ENCODE measurements at regions not wholly inside any gene's neighbourhood (a gene's known extent, or its start where the extent isn't known, plus 50 kb on each side); places are given as distances from the start of the nearest gene placed in this dataset.

GRCh38 chr10:62545160-62546066 is 171.2 kb downstream of the ZNF365 start:
- no peak overlapping the region for H3K27ac ChIP-seq
- no peaks in the 10 kb centered on the region for H3K4me1 ChIP-seq (ENCODE audit: control insufficient read depth in 1 of 2, insufficient read depth in 1 of 2, low read depth in 1 of 2, low read length in 1 of 2)
- no peaks in the 10 kb centered on the region for H3K9me3 ChIP-seq
- no peaks in the 10 kb centered on the region for H3K27me3 ChIP-seq
- no peaks in the 10 kb centered on the region for H3K36me3 ChIP-seq
- no peak overlapping the region for H3K4me3 ChIP-seq (ENCODE audit: low read depth in 1 of 2, low read length in 1 of 2)
- TF ChIP-seq CTCF (IDR thresholded peaks at IDR 0.05), result no peak

- Histone ChIP-seq H3K27ac (no peak overlapping the region), H3K36me3 (no peaks in the 10 kb centered on the region), H3K4me3 (ENCODE audit: low read depth in 1 of 2, low read length in 1 of 2) (no peak overlapping the region), H3K27me3 (peaks cover 19% of the 10 kb centered on the region), H3K9me3 (no peaks in the 10 kb centered on the region), H3K4me1 (ENCODE audit: control insufficient read depth in 1 of 2, insufficient read depth in 1 of 2, low read depth in 1 of 2, low read length in 1 of 2) (no peaks in the 10 kb centered on the region)
- no peak for TF ChIP-seq CTCF (IDR thresholded peaks at IDR 0.05)
These were observed 174.5 kb downstream of the ZNF365 start for GRCh38 chr10:62548686-62549085.

- no peak for TF ChIP-seq CTCF (IDR thresholded peaks at IDR 0.05)
- H3K27me3 ChIP-seq, result peaks cover 19% of the 10 kb centered on the region
- no peaks in the 10 kb centered on the region for H3K4me1 ChIP-seq (ENCODE audit: control insufficient read depth in 1 of 2, insufficient read depth in 1 of 2, low read depth in 1 of 2, low read length in 1 of 2)
- H3K27ac ChIP-seq, result no peak overlapping the region
- H3K9me3 ChIP-seq, result no peaks in the 10 kb centered on the region
- no peaks in the 10 kb centered on the region for H3K36me3 ChIP-seq
- H3K4me3 ChIP-seq (ENCODE audit: low read depth in 1 of 2, low read length in 1 of 2), result no peak overlapping the region
These were observed 176.0 kb downstream of the ZNF365 start for GRCh38 chr10:62550173-62550572.

GRCh38 chr10:62554632-62555199 is 180.5 kb downstream of the ZNF365 start:
- Histone ChIP-seq H3K27ac (no peak overlapping the region), H3K9me3 (no peaks in the 10 kb centered on the region), H3K27me3 (peaks cover 22% of the 10 kb centered on the region), H3K4me3 (ENCODE audit: low read depth in 1 of 2, low read length in 1 of 2) (no peak overlapping the region), H3K4me1 (ENCODE audit: control insufficient read depth in 1 of 2, insufficient read depth in 1 of 2, low read depth in 1 of 2, low read length in 1 of 2) (no peaks in the 10 kb centered on the region), H3K36me3 (no peaks in the 10 kb centered on the region)
- TF ChIP-seq CTCF (IDR thresholded peaks at IDR 0.05), result no peak

GRCh38 chr10:62559481-62560200 is 185.5 kb downstream of the ZNF365 start:
- H3K9me3 ChIP-seq, result no peaks in the 10 kb centered on the region
- no peak overlapping the region for H3K4me3 ChIP-seq (ENCODE audit: low read depth in 1 of 2, low read length in 1 of 2)
- H3K4me1 ChIP-seq (ENCODE audit: control insufficient read depth in 1 of 2, insufficient read depth in 1 of 2, low read depth in 1 of 2, low read length in 1 of 2), result no peaks in the 10 kb centered on the region
- TF ChIP-seq CTCF (IDR thresholded peaks at IDR 0.05), result no peak
- H3K27ac ChIP-seq, result no peak overlapping the region
- no peaks in the 10 kb centered on the region for H3K36me3 ChIP-seq
- H3K27me3 ChIP-seq, result peaks cover 11% of the 10 kb centered on the region

All from neutrophil (primary cell).